IMR-90 (cell line): ENCODE measurements at regions not wholly inside any gene's neighbourhood (a gene's known extent, or its start where the extent isn't known, plus 50 kb on each side); places are given as distances from the start of the nearest gene placed in this dataset.

ENCODE experiments used
- ATAC-seq: fragments of 200-7000 bp; cut with Tn5 transposase; 2 replicates; pipeline ENCODE4 v1.9.1; 2020; ENCODE audit warnings: low read depth, mild to moderate bottlenecking, moderate library complexity
- BruUV-seq: library from RNA; stranded (reverse); fragments of 400-500 nt; replicated peaks from 2 replicates; lab custom pipeline; 2021; lab: Mats Ljungman, UMichigan
- CTCF ChIA-PET: fragments of 300-600 bp; formaldehyde crosslinking; extraction: SDS; loops from one replicate; lab custom pipeline; 2021; ENCODE audit warnings: antibody characterized with exemption; lab: Yijun Ruan, JAX
- POLR2A ChIA-PET: fragments of 300-600 bp; sonication (Branson Sonifier 250); formaldehyde crosslinking; loops from one replicate; lab custom pipeline; 2022; ENCODE audit warnings: antibody characterized with exemption; ENCODE audit not compliant: unreplicated experiment; lab: Charles Lee
- DNase-seq: peaks from one replicate; pipeline ENCODE4 v3.0.0; 2013
- H2AFZ ChIP-seq: replicated peaks from 2 replicates; pipeline ENCODE3; 2013; ENCODE audit warnings: low read length, mild to moderate bottlenecking; ENCODE audit not compliant: poor library complexity
- H2AK5ac ChIP-seq: 2 replicates; pipeline ENCODE4 v1.6.1; 2013; ENCODE audit warnings: low read depth, low read length, inconsistent platforms
- H2AK9ac ChIP-seq: replicated peaks from 2 replicates; pipeline ENCODE3; 2013; ENCODE audit warnings: mild to moderate bottlenecking, low read depth, low read length, moderate library complexity; ENCODE audit not compliant: poor library complexity
- H2BK120ac ChIP-seq: 2 replicates; pipeline ENCODE4 v1.6.1; 2013; ENCODE audit warnings: low read depth, low read length, inconsistent platforms
- H2BK15ac ChIP-seq: 3 replicates; pipeline ENCODE4 v1.6.1; 2013; ENCODE audit warnings: low read depth, low read length, inconsistent platforms
- H2BK20ac ChIP-seq: 2 replicates; pipeline ENCODE4 v1.6.1; 2013; ENCODE audit warnings: low read depth, mild to moderate bottlenecking, inconsistent platforms, low read length, moderate library complexity
- H2BK5ac ChIP-seq: 2 replicates; pipeline ENCODE4 v1.6.1; 2013; ENCODE audit warnings: mild to moderate bottlenecking, low read depth, low read length, inconsistent platforms; ENCODE audit not compliant: poor library complexity, severe bottlenecking
- H3K14ac ChIP-seq: replicated peaks from 2 replicates; pipeline ENCODE4 v1.6.1; 2013; ENCODE audit warnings: low read depth, low read length, inconsistent platforms
- H3K18ac ChIP-seq: 2 replicates; pipeline ENCODE4 v1.6.1; 2013; ENCODE audit warnings: low read depth, low read length, control low read depth
- H3K23ac ChIP-seq: 2 replicates; pipeline ENCODE4 v1.6.1; 2013; ENCODE audit warnings: low read depth, low read length, inconsistent platforms
- H3K27ac ChIP-seq: 2 replicates; pipeline ENCODE4 v1.5.1; 2013; ENCODE audit warnings: mild to moderate bottlenecking, control low read depth, low read length; ENCODE audit not compliant: insufficient read depth
- H3K27me3 ChIP-seq: 2 replicates; pipeline ENCODE4 v1.6.1; 2013; ENCODE audit warnings: low read length; ENCODE audit not compliant: control insufficient read depth, insufficient read depth
- H3K36me3 ChIP-seq: 2 replicates; pipeline ENCODE4 v1.6.1; 2013; ENCODE audit warnings: low read length, mixed read lengths; ENCODE audit not compliant: control insufficient read depth, insufficient read depth
- H3K4ac ChIP-seq: 2 replicates; pipeline ENCODE4 v1.6.1; 2013; ENCODE audit warnings: low read depth, low read length, inconsistent platforms
- H3K4me1 ChIP-seq: 2 replicates; pipeline ENCODE4 v1.6.1; 2013; ENCODE audit warnings: low read length, mixed read lengths; ENCODE audit not compliant: control insufficient read depth, insufficient read depth
- H3K4me2 ChIP-seq: 2 replicates; pipeline ENCODE4 v1.6.1; 2013; ENCODE audit warnings: low read depth, mild to moderate bottlenecking, control low read depth, low read length, moderate library complexity
- H3K4me3 ChIP-seq: 2 replicates; pipeline ENCODE4 v1.5.1; 2013; ENCODE audit warnings: low read depth, mild to moderate bottlenecking, control low read depth, low read length, moderate library complexity; ENCODE audit not compliant: insufficient read depth
- H3K56ac ChIP-seq: 2 replicates; pipeline ENCODE4 v1.6.1; 2013; ENCODE audit warnings: low read length, inconsistent platforms; ENCODE audit not compliant: insufficient read depth; ENCODE audit errors: extremely low read depth
- H3K79me1 ChIP-seq, 2 experiments: 2 replicates each; pipeline ENCODE4 v1.6.1; 2013; ENCODE audit warnings: low read length in 2 of 2, inconsistent platforms in 1 of 2, low read depth in 1 of 2
- H3K9ac ChIP-seq: 2 replicates; pipeline ENCODE4 v1.6.1; 2013; ENCODE audit warnings: low read depth, low read length, control low read depth
- H3K9me1 ChIP-seq: 2 replicates; pipeline ENCODE4 v1.6.1; 2013; ENCODE audit warnings: low read length, inconsistent platforms; ENCODE audit not compliant: insufficient read depth
- H3K9me3 ChIP-seq: 2 replicates; pipeline ENCODE4 v1.6.1; 2013; ENCODE audit warnings: low read length; ENCODE audit not compliant: control insufficient read depth, insufficient read depth
- H4K20me1 ChIP-seq: 2 replicates; pipeline ENCODE4 v1.6.1; 2013; ENCODE audit warnings: low read length, inconsistent platforms; ENCODE audit not compliant: insufficient read depth
- H4K5ac ChIP-seq: 2 replicates; pipeline ENCODE4 v1.6.1; 2013; ENCODE audit warnings: mild to moderate bottlenecking, low read depth, low read length, control low read depth
- H4K8ac ChIP-seq, 2 experiments: 2 replicates each; pipeline ENCODE4 v1.6.1; 2013; ENCODE audit warnings: low read depth in 2 of 2, low read length in 2 of 2, control low read depth in 1 of 2, inconsistent platforms in 1 of 2
- H4K91ac ChIP-seq: 2 replicates; pipeline ENCODE4 v1.6.1; 2013; ENCODE audit warnings: low read depth, low read length, inconsistent platforms; ENCODE audit not compliant: insufficient read depth
- BHLHE40 ChIP-seq: fragments of 150-350 bp; IDR thresholded peaks from 2 replicates; pipeline ENCODE4 v1.6.1; 2016; ENCODE audit warnings: mild to moderate bottlenecking, low read depth, low read length
- CEBPB ChIP-seq: IDR thresholded peaks from 2 replicates; pipeline ENCODE4 v1.6.1; 2012; ENCODE audit warnings: low read depth, low read length, improper control_type of control experiment
- CHD1 ChIP-seq: IDR thresholded peaks from 2 replicates; pipeline ENCODE4 v1.6.1; 2012; ENCODE audit warnings: low read depth, low read length, improper control_type of control experiment
- CTCF ChIP-seq: conservative IDR thresholded peaks from 2 replicates; pipeline ENCODE4 v1.5.1; 2012; ENCODE audit warnings: mild to moderate bottlenecking, low read depth, low read length, improper control_type of control experiment
- MAFK ChIP-seq: IDR thresholded peaks from 2 replicates; pipeline ENCODE4 v1.6.1; 2012; ENCODE audit warnings: low read depth, low read length, improper control_type of control experiment
- MAZ ChIP-seq: IDR thresholded peaks from 2 replicates; pipeline ENCODE4 v1.6.1; 2012; ENCODE audit warnings: low read depth, mild to moderate bottlenecking, low read length, improper control_type of control experiment, moderate library complexity, borderline replicate concordance
- POLR2A ChIP-seq: IDR thresholded peaks from 2 replicates; pipeline ENCODE4 v1.6.1; 2012; ENCODE audit warnings: mild to moderate bottlenecking, low read depth, low read length
- RAD21 ChIP-seq: IDR thresholded peaks from 2 replicates; pipeline ENCODE4 v1.6.1; 2012; ENCODE audit warnings: low read length, improper control_type of control experiment
- RCOR1 ChIP-seq: IDR thresholded peaks from 2 replicates; pipeline ENCODE4 v1.6.1; 2012; ENCODE audit warnings: mild to moderate bottlenecking, low read length, improper control_type of control experiment; ENCODE audit not compliant: insufficient replicate concordance
- RFX5 ChIP-seq: IDR thresholded peaks from 2 replicates; pipeline ENCODE4 v1.8.0; 2012; ENCODE audit warnings: low read depth, mild to moderate bottlenecking, low read length, moderate library complexity
- WGBS, 2 experiments: methylation state at CpG; one replicate each; pipeline versions ENCODE4 v1.1.5 to v1.1.7; 2013; ENCODE audit warnings: missing lambda C conversion rate in 2 of 2; ENCODE audit not compliant: insufficient read length in 1 of 2; ENCODE audit errors: extremely low coverage in 2 of 2; 5-methylcytosine and 5-hydroxymethylcytosine counted together
- dilution Hi-C: fragments of 300-500 bp; cut with HindIII; formaldehyde crosslinking; loops from one replicate; pipeline ENCODE4 v1.14.3; 2018; ENCODE audit warnings: low sequenced_read_pairs; ENCODE audit not compliant: unreplicated experiment
- in situ Hi-C: fragments of 300-500 bp; cut with MboI; formaldehyde crosslinking; loops from 3 replicates; pipeline ENCODE4 v1.14.3; 2019; ENCODE audit warnings: low sequenced_read_pairs, inconsistent platforms, mixed read lengths
- intact Hi-C: fragments of 100-400 bp; cut with micrococcal nuclease; formaldehyde crosslinking; loops from 2 replicates; pipeline ENCODE4 v1.10.0; 2022
- TF ChIP-seq, protein P1 (sequence below): fragments of 150-350 bp; IDR thresholded peaks from 2 replicates; pipeline ENCODE4 v1.6.1; 2016; ENCODE audit warnings: low read depth, mild to moderate bottlenecking, low read length, moderate library complexity, borderline replicate concordance

GRCh38 chr2:82879803-82880202 lies 1579.3 kb downstream of the SUCLG1 start:
- Histone ChIP-seq H4K5ac (no peak overlapping the region), H4K8ac (no peak overlapping the region), H3K14ac (no peak overlapping the region), H3K4me1 (no peaks in the 10 kb centered on the region), H3K56ac (no peak overlapping the region), H4K20me1 (no peaks in the 10 kb centered on the region), H3K9me3 (0 out of 2 replicates have a peak, but pooled peaks cover 4% of the 10 kb centered on the region), H2BK15ac (no peak overlapping the region), H3K79me1 (no peaks in the 10 kb centered on the region), H2BK120ac (no peak overlapping the region), H2BK20ac (no peak overlapping the region), H2AK9ac (no peak overlapping the region), H3K27me3 (no peaks in the 10 kb centered on the region), H3K9me1 (no peaks in the 10 kb centered on the region), H3K9ac (no peak overlapping the region), H3K4me2 (no peak overlapping the region), H3K4ac (no peak overlapping the region), H2BK5ac (no peak overlapping the region), H3K4me3 (no peak overlapping the region), H3K23ac (no peak overlapping the region), H3K27ac (no peak overlapping the region), H2AK5ac (no peak overlapping the region), H3K36me3 (no peaks in the 10 kb centered on the region), H3K18ac (no peak overlapping the region), H2AFZ (no peak overlapping the region), H4K91ac (no peak overlapping the region)
- ChIA-PET POLR2A (no interaction called here), CTCF (no interaction called here)
- dilution Hi-C loops (no loop called here), in situ Hi-C loops (no loop called here), intact Hi-C loops (no loop called here)
- no CpG with 5 or more reads among the region's 2 CpGs for WGBS, 2 experiments
- TF ChIP-seq POLR2A (no peak), RAD21 (no peak), CTCF (no peak), RCOR1 (no peak), CHD1 (no peak), MAFK (no peak), BHLHE40 (no peak), RFX5 (no peak), CEBPB (no peak), MAZ (no peak)
- TF ChIP-seq, protein P1, sequence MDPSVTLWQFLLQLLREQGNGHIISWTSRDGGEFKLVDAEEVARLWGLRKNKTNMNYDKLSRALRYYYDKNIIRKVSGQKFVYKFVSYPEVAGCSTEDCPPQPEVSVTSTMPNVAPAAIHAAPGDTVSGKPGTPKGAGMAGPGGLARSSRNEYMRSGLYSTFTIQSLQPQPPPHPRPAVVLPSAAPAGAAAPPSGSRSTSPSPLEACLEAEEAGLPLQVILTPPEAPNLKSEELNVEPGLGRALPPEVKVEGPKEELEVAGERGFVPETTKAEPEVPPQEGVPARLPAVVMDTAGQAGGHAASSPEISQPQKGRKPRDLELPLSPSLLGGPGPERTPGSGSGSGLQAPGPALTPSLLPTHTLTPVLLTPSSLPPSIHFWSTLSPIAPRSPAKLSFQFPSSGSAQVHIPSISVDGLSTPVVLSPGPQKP = no peak
- DNase-seq (no peak), ATAC-seq (no peak)
- no TSS peak for BruUV-seq
